KOPT-K1 (cell line): ENCODE measurements at regions not wholly inside any gene's neighbourhood (a gene's known extent, or its start where the extent isn't known, plus 50 kb on each side); places are given as distances from the start of the nearest gene placed in this dataset.

Experiments used
- H3K27ac ChIP-seq: fragments of 200-600 bp; sonication (generic); 2 replicates; pipeline ENCODE4 v1.5.1; 2016; ENCODE audit warnings: antibody characterized with exemption, mild to moderate bottlenecking, low read depth, low read length; ENCODE audit not compliant: poor library complexity, severe bottlenecking
- H3K36me3 ChIP-seq: fragments of 200-600 bp; sonication (generic); 2 replicates; pipeline ENCODE4 v1.5.1; 2017; ENCODE audit warnings: antibody characterized with exemption, mild to moderate bottlenecking, low read length, moderate library complexity; ENCODE audit not compliant: insufficient read depth
- H3K9me3 ChIP-seq: fragments of 200-600 bp; sonication (generic); 2 replicates; pipeline ENCODE4 v1.5.1; 2017; ENCODE audit warnings: antibody characterized with exemption, low read length, mild to moderate bottlenecking; ENCODE audit not compliant: insufficient read depth, poor library complexity, severe bottlenecking

DNA sequence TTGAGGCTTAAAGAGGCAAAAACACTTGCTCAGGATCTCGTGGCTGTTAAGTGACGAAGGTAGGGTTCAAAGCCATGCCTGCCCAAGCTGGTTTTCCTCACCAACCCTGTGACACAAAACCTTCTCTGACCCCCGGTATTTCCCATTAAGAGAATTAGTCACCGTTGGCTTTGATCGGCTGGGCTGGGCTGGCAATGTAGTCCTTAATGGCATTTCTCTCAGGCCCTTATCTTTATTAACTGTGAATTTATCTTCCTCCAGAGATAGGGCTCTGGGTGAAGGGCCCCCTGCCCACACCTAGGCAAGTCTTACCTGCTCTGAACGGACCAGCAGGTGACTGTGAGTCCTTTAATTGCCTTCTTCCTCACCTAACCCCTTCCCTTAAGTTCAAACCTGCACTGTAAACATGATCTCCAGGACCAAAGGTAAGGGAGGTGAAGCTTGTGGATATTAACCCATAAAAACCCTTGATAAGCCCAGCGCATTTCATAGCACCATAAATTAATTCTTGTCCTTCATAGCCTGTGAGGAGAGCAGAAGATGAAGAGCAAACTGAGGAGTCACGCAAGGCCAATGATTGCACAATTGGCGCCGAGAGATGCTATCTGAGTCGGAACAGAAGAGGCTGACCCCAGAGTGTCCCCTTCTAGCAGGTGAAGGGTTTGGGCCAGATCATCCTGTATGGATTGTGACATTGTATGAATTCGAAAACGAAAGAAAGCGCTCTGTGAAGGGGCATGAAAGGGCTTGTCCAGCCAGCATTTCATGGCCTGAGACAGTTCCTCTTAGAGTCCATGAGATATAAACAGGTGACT lies 790.8 kb upstream of the TBX3 start:
- no peaks in the 10 kb centered on the region for H3K9me3 ChIP-seq
- no peaks in the 10 kb centered on the region for H3K36me3 ChIP-seq
- no peak overlapping the region for H3K27ac ChIP-seq

DNA sequence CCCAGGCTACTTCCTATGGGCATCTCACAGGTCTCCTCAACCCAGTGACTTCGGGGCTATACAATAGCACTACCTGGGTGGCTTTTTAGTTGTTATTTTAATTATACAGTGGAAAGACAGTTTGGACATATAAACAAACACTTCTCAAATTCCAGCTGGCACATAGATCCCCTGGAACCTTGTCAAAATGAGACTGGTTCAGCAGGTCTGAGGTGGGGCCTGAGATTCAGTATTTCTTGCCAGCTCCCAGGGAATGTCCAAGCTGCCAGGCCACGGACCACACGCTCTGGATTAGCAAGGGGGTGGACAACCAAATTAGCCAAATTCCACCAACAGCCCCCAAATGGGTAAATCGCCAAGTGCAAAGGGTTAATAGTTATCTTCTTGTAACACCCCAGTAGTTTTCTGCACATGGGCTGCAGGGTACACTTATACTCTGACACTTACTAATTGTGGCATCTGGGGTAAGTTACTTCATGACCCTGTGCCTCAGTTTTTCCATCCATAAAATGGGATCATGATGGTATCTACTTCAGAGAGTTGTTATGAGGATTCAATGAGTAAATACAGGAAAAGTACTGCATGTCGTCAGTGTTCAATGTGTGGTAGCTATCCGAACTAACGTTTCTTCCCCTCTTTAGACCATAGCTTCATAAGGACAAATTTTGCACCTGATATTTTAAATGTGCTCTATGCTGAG lies 789.4 kb upstream of the TBX3 start:
- no peaks in the 10 kb centered on the region for H3K36me3 ChIP-seq
- H3K27ac ChIP-seq, result no peak overlapping the region

DNA sequence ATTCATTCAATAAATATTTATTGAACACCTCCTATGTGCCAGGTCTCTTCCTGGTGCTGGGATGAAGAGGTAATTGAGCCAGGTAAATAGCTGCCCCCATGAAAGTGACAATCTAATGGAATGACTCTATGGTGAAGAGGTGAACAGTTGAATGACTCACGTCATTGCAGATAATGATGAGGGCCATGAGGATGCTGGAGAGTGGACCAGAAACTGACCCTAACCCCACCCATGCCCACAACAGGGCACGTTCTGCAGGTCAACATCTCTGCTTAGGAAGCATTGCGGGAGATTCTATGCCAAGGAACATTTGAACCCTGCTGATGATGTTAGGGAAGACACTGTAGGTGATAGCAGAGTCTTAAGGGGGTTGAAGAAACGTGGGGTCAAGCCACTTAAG lies 788.9 kb upstream of the TBX3 start:
- no peaks in the 10 kb centered on the region for H3K36me3 ChIP-seq
- no peak overlapping the region for H3K27ac ChIP-seq
- no peaks in the 10 kb centered on the region for H3K9me3 ChIP-seq

More for the DNA sequence above, 789.4 kb upstream of the TBX3 start:
- no peaks in the 10 kb centered on the region for H3K9me3 ChIP-seq

DNA sequence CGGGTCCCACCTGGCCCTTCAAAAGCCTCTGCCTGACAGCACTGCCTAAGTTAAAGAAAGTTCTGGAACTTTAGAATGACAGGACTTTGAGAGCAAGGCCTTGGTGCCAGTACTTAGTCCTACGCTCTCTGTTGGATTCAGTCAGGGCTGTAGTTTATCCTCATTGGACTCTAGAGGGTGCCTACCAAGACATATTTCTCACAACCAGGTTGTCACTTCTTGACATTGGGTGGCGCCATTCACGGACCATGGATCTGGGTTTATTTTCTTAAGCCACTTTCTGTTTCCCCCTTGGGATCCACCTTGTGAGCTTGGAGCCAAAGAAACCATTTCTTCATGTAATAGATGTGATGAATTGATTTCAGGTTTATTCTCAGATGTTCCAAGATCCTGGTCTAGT lies 787.0 kb upstream of the TBX3 start:
- Histone ChIP-seq H3K9me3 (no peaks in the 10 kb centered on the region), H3K36me3 (no peaks in the 10 kb centered on the region), H3K27ac (no peak overlapping the region)

DNA sequence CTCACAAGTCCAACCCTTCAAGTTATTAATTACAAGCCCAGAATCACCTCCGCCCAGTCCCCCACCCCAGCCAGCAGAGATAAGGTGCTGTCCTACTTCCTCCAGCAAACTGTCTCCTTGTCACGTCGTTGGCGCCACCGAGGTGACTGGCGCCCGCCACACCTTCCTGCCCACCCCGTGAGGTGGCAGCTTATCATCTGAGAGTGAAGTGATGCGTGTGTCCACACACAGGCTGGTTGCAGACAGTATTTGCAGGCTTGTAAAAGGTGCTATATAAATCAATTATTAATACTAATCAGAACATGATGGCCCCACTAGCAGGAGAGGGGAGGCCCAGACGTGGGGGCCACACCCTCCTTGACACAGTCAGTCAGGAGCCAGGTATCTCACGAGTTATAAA lies 786.6 kb upstream of the TBX3 start:
- Histone ChIP-seq H3K9me3 (no peaks in the 10 kb centered on the region), H3K36me3 (no peaks in the 10 kb centered on the region), H3K27ac (no peak overlapping the region)

DNA sequence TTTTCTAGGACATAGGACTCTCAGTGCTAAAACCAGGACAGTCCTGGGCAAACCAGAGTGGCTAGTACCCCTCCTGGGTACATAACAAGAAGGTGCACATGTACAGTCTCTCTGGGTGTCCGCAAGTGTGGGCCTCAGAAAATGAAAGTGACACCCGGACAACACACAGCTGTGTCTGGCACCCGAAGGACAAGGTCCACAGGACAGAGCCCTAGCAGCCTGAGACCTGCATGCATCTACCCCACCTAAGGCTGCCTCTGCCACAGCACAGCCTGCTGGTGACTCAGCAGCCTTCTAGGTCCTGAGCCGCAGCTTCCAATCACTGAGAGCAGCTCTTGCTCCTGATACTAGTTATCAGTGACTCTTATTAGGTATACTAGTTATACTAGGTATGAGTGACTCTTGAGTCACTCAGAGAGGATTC lies 784.1 kb upstream of the TBX3 start:
- Histone ChIP-seq H3K27ac (no peak overlapping the region), H3K9me3 (no peaks in the 10 kb centered on the region), H3K36me3 (no peaks in the 10 kb centered on the region)

DNA sequence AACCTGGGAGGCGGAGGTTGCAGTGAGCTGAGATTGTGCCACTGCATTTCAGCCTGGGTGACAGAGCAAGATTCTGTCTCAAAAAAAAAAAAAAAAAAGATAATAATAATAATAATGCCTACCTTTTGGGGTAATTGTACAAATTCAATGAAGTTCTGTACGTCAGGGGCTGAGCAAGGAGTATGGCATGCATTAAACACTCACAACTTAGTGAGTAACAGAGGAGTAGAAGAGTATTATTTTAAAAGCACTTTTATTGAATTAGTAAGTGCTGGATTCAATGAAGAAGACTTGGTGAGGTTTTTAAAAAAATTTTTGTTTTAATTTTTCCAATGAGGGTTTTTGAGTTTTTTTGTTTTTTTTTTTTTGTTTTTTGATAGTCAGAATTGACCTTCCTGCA lies 783.6 kb upstream of the TBX3 start:
- Histone ChIP-seq H3K9me3 (no peaks in the 10 kb centered on the region), H3K36me3 (no peaks in the 10 kb centered on the region), H3K27ac (no peak overlapping the region)

DNA sequence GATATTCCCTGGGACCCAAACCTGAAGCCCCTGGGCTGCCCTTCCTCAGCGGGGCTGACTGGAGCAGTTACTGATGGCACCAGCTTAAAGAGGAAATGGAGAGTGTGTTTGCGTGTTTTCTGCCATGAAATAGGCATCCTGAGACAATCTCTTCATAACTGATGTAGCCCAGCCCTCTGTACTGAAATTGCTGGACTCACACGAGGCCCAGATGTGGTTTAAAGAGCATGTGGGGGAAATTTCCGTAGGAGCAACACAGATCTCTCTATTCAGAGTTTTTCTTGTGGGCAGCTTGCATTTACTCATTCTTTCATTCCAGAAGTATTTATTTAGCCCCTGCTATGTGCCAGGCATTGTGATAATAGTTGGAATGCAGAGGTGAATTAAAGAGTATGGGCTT lies 782.1 kb upstream of the TBX3 start:
- no peak overlapping the region for H3K27ac ChIP-seq
- no peaks in the 10 kb centered on the region for H3K36me3 ChIP-seq
- peaks cover 5% of the 10 kb centered on the region for H3K9me3 ChIP-seq

DNA sequence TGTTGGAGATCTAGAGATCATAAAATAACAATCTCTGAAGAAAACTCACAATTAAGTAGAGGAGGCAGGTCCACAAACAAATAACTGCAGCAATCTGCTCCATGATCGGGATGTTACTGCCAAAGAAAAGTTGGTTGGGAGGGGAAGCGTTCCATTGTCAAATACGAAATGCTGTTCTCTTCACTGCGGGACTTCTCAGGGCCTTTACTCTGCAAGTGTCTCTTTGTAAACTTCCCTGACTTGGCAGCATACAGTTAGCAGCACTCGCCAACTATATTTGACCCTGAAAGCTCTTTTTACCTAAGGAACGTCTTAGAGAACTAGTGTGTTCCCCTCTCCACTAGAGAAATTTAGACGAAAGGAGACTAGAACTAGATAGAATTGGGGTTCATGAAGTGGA lies 780.7 kb upstream of the TBX3 start:
- Histone ChIP-seq H3K27ac (no peak overlapping the region), H3K9me3 (peaks cover 5% of the 10 kb centered on the region), H3K36me3 (no peaks in the 10 kb centered on the region)

DNA sequence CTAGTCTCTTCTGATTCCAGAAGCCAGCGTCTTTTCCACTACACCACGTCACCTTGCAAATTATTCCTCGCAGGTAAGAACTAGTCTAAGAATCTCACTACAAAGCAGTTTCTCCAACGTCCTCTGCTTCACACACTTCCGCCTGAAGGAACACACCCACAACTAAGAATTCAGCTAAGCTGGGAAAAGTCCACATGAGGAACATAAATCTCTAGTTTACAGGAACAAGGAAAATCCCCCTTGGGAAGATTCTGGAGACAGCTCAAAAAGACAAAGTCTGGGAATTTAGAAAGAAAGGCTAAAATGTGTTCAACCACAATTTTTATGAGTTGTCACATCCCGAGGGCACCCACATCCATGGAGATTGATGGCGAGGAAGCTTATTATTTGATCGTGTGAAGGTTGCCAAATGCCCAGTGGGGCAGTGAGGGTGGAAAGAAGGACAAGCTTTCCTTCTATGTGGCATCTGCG lies 780.2 kb upstream of the TBX3 start:
- H3K36me3 ChIP-seq, result no peaks in the 10 kb centered on the region
- H3K27ac ChIP-seq, result no peak overlapping the region
- H3K9me3 ChIP-seq, result peaks cover 5% of the 10 kb centered on the region

DNA sequence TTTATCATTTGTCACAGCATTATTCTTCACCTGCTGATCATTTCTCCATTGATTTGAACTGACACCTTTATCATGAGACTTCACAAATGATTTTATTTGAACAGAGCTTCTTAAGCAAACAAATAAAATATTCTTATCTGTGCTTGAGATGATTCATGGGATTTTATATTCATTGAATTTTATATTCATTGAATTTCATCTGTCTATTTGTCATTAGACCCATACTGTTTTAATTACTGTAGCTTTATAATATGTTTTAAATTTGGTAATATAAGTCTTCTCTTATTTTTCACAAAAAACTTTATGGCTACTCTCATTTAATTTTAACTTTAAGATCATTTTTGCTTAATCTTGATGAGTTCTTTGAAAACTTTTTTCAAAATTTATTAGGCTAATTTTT lies 777.4 kb upstream of the TBX3 start:
- H3K9me3 ChIP-seq, result peaks cover 5% of the 10 kb centered on the region
- no peaks in the 10 kb centered on the region for H3K36me3 ChIP-seq
- H3K27ac ChIP-seq, result no peak overlapping the region

DNA sequence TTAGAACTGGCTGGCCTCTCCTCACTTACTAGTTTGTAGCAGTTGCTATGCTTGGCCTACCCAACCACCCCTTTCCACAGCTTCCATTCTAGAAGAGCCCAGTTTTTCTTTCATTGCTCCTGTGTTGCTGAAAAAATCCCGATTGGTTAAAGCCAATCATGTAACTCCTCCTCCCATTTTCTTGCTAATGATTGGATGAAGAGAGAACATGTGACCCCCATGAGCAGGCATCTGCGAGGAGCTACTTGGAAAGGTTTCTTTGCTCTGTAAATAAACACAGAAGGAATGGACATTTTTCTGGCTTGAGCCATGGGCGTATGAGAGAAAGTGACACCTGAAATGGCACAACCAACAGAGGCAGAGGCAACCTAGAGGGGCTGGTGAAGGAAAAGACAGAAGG lies 773.8 kb upstream of the TBX3 start:
- Histone ChIP-seq H3K36me3 (no peaks in the 10 kb centered on the region), H3K9me3 (peaks cover 5% of the 10 kb centered on the region)

DNA sequence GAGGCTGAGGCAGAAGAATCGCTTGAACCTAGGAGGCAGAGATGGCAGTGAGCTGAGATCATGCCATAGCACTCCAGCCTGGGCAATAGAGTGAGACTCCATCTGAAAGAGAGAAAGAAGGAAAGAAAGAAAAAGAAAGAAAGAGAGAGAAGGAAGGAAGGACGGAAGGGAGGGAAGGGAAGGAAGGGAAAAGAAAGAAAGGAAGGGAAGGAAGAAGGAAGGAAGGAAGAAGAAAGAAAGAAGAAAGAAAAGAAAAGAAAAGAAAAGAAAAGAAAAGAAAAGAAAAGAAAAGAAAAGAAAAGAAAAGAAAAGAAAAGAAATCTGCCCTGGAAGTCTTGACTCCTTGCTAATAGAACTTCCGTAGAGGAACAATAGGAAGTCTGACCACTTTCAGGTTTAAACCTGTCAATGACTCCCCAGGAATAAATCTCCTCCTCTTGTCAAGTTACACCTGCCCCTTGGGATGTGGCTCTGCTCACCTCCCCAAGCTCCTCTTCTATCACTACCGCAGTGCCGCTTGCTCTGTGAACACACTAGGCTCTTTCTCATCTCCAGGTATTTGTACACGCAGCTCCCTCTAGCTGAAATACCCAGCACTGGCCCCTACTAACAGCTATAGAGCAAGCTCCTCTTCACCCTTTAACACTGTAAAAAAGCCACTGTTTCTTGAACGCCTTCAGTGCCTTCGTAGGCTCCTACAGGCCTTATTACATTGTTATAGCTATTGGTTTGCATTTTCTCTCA lies 773.1 kb upstream of the TBX3 start:
- Histone ChIP-seq H3K9me3 (peaks cover 2% of the 10 kb centered on the region), H3K27ac (no peak overlapping the region), H3K36me3 (no peaks in the 10 kb centered on the region)

More for the DNA sequence above, 773.8 kb upstream of the TBX3 start:
- no peak overlapping the region for H3K27ac ChIP-seq

DNA sequence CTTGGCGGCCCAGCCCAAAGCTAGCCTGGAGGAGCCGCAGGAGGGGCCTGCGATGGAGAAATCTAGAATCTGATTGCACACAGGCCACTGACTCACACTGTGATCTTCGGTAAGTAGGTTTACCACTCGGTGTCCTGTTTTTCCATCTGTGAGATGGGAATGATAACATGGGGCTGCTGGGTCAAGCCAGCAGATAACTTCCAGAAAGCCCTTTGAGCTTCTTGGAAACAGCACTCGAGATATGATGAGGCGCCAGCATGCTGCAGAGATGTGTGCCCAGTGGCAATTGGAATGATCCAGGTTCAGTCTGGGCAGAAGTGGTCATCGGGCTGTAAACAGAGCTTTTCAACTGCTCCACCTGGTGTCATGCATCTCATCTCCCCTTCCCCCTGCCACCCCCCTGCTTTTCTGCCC lies 771.3 kb upstream of the TBX3 start:
- Histone ChIP-seq H3K27ac (no peak overlapping the region), H3K36me3 (no peaks in the 10 kb centered on the region), H3K9me3 (no peaks in the 10 kb centered on the region)

DNA sequence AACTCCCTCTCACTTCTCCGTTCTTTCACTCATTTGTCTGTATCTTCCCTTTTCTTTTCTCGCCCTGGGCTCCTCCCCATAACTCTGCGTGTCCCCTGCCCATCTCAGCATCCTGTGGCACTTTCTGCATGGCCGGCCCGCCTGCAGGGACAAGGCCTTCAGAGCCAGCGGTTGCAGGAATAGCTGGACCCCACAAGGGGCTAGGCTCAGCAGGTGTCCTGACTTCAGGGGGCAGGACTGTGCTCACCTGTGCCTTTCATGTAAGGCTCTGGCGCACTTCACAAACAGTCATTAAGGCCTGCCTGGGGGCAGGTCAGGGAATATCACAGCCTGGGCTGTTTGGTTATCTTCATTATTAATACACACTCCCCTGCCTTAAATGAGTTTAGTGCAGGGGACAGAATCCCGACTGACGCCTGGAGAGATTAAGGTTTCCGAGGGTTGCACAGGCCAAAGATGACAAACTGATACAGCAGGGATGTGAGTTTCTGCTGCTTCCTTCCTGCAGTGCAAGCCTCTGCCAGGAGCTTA lies 768.8 kb upstream of the TBX3 start:
- Histone ChIP-seq H3K9me3 (no peaks in the 10 kb centered on the region), H3K27ac (no peak overlapping the region), H3K36me3 (no peaks in the 10 kb centered on the region)
